ENCODE measurements at regions not wholly inside any gene's neighbourhood (a gene's known extent, or its start where the extent isn't known, plus 50 kb on each side); places are given as distances from the start of the nearest gene placed in this dataset.

DNA sequence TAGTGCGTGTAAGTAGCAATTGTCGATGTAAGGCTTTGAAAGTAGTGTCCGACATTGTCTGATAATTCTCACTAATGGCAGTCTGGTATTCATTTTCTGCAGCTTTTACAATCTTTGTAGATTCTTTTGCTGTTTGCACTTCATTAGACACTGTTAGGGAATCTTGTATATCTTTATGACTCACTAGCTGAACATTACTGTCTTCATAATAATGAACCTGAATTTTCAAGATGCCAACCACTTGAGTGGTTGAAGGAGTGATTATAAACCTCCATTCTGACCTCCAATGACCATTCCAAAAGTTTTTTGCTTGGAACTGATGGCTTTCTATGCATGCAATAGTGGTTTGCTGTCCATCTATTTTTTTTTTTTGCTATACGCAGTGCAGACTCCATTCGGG lies 76.4 kb upstream of the MFGE8 start:
- Histone ChIP-seq H3K4me3 (no peak overlapping the region), H3K9me3 (replicated peaks; ENCODE audit: control insufficient read depth, insufficient read depth, low read depth, low read length) (no peaks in the 10 kb centered on the region), H3K79me2 (ENCODE audit: control insufficient read depth, insufficient read depth, low read length) (no peaks in the 10 kb centered on the region), H3K27ac (ENCODE audit: extremely low read depth, low read depth, low read length) (no peak overlapping the region), H2AFZ (ENCODE audit: low read depth, low read length) (peak overlapping the region; percentile 59; the same call in 1 of the 2 replicates), H3K9ac (ENCODE audit: insufficient read depth in 1 of 2, low read depth in 2 of 2, low read length in 2 of 2) (no peak overlapping the region), H4K20me1 (replicated peaks; ENCODE audit: control insufficient read depth, insufficient read depth, low read length) (no peaks in the 10 kb centered on the region), H3K27me3 (ENCODE audit: control insufficient read depth in 2 of 2, insufficient read depth in 2 of 2, low read length in 2 of 2) (no peaks in the 10 kb centered on the region), H3K4me1 (replicated peaks in 1 of 2; ENCODE audit: control insufficient read depth in 2 of 2, insufficient read depth in 2 of 2, low read length in 2 of 2) (peaks cover 28 to 53% of the 10 kb centered on the region in 2 experiments), H3K36me3 (ENCODE audit: control insufficient read depth, insufficient read depth, low read length) (no peaks in the 10 kb centered on the region), H3K9me1 (ENCODE audit: control insufficient read depth, insufficient read depth, low read length) (no peaks in the 10 kb centered on the region), H3K4me2 (ENCODE audit: insufficient read depth, low read length) (peak overlapping the region; percentile 18)
- FAIRE-seq: no peak
- CTCF ChIA-PET (ENCODE audit: low intra/inter-chr PET ratio): no interaction called here
- ATAC-seq: no peak
- 94% methylated on average over 5 of the region's 5 CpGs for WGBS (ENCODE audit: insufficient coverage, low coverage, missing lambda C conversion rate)
- DNase-seq (ENCODE audit: extremely low read depth in 1 of 4, low spot score in 3 of 4): no peak
- intact Hi-C loops (cut with micrococcal nuclease) (loop anchor here (5.0 kb wide), 2 partner anchors 52 to 77 kb away; partner anchors contain the start of gene MFGE8), in situ Hi-C loops (cut with MboI) (no loop called here)
- POLR2A ChIA-PET: interaction anchor here (0.6 to 0.9 kb wide), 3 partner anchors 9 to 175 kb away, joined by 3 to 4 read pairs (median 3); no protein-coding TSS in a partner anchor
- TF ChIP-seq HNRNPH1 (optimal IDR thresholded peaks at IDR 0.05; ENCODE audit: low read depth, low read length) (no peak), EZH2 (IDR thresholded peaks at IDR 0.05; ENCODE audit: borderline replicate concordance, low read depth, low read length) (no peak), JUNB (CRISPR knock-in tag; conservative IDR thresholded peaks at IDR 0.05) (no peak), ATF1 (CRISPR knock-in tag; IDR thresholded peaks at IDR 0.05) (no peak), ATF1 (tag; IDR thresholded peaks at IDR 0.05) (no peak), NR3C1 (CRISPR knock-in tag; IDR thresholded peaks at IDR 0.05) (no peak), TEAD2 (tag; IDR thresholded peaks at IDR 0.05) (no peak), RB1 (IDR thresholded peaks at IDR 0.05; ENCODE audit: low read depth) (no peak)
- no TSS peak for BruUV-seq (replicated peaks)

Data from K562 (cell line).